ENCODE measurements at regions not wholly inside any gene's neighbourhood (a gene's known extent, or its start where the extent isn't known, plus 50 kb on each side); places are given as distances from the start of the nearest gene placed in this dataset.

DNA sequence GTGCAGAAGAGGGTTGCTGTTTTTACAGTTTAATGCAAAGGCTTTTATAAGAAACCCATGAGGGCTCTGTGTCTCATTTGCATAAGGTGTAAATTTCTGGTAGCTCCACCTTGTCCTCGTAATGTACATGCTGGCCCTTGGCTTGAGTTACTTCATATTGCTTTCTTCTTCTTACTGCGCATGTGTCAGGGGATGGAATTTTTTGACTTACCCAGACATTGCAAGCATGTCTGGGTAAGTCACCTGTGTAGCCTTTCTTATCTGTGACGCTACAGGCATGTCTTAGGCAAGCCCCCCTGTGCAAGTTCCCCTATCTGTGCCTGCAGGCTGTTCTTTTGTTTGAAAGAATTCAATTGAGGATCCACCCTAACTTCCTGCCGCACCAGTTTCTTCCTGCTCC lies 274.2 kb downstream of the ETNK1 start:
- Histone ChIP-seq H3K4ac (ENCODE audit: low read length) (no peak overlapping the region), H2BK120ac (ENCODE audit: low read depth, low read length) (no peak overlapping the region), H2BK5ac (ENCODE audit: low read length) (no peak overlapping the region), H3K9me3 (replicated peaks in 1 of 2; ENCODE audit: control insufficient read depth in 2 of 2, insufficient read depth in 1 of 2, low read depth in 1 of 2, low read length in 2 of 2) (peaks cover 0 to 14% of the 10 kb centered on the region in 2 donors), H3K4me1 (ENCODE audit: control insufficient read depth in 2 of 2, insufficient read depth in 1 of 2, low read depth in 1 of 2, low read length in 2 of 2) (peaks cover 1 to 2% of the 10 kb centered on the region in 2 donors), H4K91ac (ENCODE audit: low read depth, low read length, poor library complexity) (no peak overlapping the region), H3K36me3 (replicated peaks in 1 of 2; ENCODE audit: control insufficient read depth in 2 of 2, insufficient read depth in 2 of 2, low read length in 2 of 2) (no peaks in the 10 kb centered on the region), H4K8ac (ENCODE audit: low read depth, low read length) (no peak overlapping the region), H3K79me1 (ENCODE audit: low read depth, low read length) (no peaks in the 10 kb centered on the region), H2BK15ac (ENCODE audit: low read length) (no peak overlapping the region), H3K27ac (replicated peaks; ENCODE audit: low read length) (no peak overlapping the region), H2BK12ac (ENCODE audit: low read length) (no peak overlapping the region), H3K4me3 (ENCODE audit: low read length in 2 of 2) (no peak overlapping the region), H3K4me2 (ENCODE audit: insufficient read depth, low read length, poor library complexity, severe bottlenecking) (no peak overlapping the region), H3K14ac (ENCODE audit: low read length) (no peak overlapping the region), H2AFZ (ENCODE audit: low read length) (peak overlapping the region; percentile 36), H3K18ac (ENCODE audit: low read length) (no peak overlapping the region), H3K27me3 (ENCODE audit: control insufficient read depth in 3 of 3, insufficient read depth in 3 of 3, low read depth in 1 of 3, low read length in 3 of 3) (no peaks in the 10 kb centered on the region), H3K9ac (ENCODE audit: low read depth, low read length, poor library complexity) (no peak overlapping the region), H2AK5ac (ENCODE audit: low read depth, low read length) (no peak overlapping the region), H3K23ac (ENCODE audit: low read depth, low read length, poor library complexity) (no peak overlapping the region)
- no peak for DNase-seq (ENCODE audit: low spot score)
- no CpG with 5 or more reads among the region's 4 CpGs for WGBS, 2 donors (ENCODE audit: extremely low coverage in 2 of 2, insufficient read length in 2 of 2, insufficient replicate concordance in 1 of 2)

DNA sequence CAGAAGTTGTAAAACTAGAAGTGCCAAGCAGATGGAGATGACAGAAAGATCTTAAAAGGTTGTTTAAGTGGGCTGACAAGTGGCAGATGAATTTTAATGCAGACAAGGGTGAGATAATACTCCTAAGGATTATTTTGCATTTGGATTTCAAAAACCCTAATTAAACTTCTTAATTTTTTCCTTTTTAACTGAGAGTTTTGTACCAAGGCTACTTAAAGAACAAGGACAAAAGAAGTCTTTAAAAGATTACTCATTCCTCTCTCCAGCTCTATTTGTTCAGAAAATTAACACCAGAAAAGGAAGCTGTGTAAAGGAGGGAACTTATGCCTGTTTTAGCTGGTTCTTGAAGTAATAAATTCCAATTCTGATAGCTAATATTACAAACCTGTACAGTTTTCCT lies 275.4 kb downstream of the ETNK1 start:
- no peak overlapping the region for H2BK5ac ChIP-seq (ENCODE audit: low read length)
- H2BK12ac ChIP-seq (ENCODE audit: low read length) = no peak overlapping the region
- H2BK120ac ChIP-seq (ENCODE audit: low read depth, low read length) = no peak overlapping the region
- peak overlapping the region; percentile 24 for H2AFZ ChIP-seq (ENCODE audit: low read length)
- no peak for DNase-seq (ENCODE audit: low spot score)
- H2AK5ac ChIP-seq (ENCODE audit: low read depth, low read length) = no peak overlapping the region
- H3K4me1 ChIP-seq (ENCODE audit: control insufficient read depth in 2 of 2, insufficient read depth in 1 of 2, low read depth in 1 of 2, low read length in 2 of 2) = peaks cover 1 to 2% of the 10 kb centered on the region in 2 donors
- no peak overlapping the region for H3K4me3 ChIP-seq (ENCODE audit: low read length in 2 of 2)
- no peak overlapping the region for H3K4me2 ChIP-seq (ENCODE audit: insufficient read depth, low read length, poor library complexity, severe bottlenecking)
- no peak overlapping the region for H3K4ac ChIP-seq (ENCODE audit: low read length)
- no peak overlapping the region for H3K23ac ChIP-seq (ENCODE audit: low read depth, low read length, poor library complexity)
- H3K27ac ChIP-seq (replicated peaks; ENCODE audit: low read length) = no peak overlapping the region
- H4K8ac ChIP-seq (ENCODE audit: low read depth, low read length) = no peak overlapping the region
- peaks cover 0 to 19% of the 10 kb centered on the region in 2 donors for H3K9me3 ChIP-seq (replicated peaks in 1 of 2; ENCODE audit: control insufficient read depth in 2 of 2, insufficient read depth in 1 of 2, low read depth in 1 of 2, low read length in 2 of 2)
- no peaks in the 10 kb centered on the region for H3K27me3 ChIP-seq (ENCODE audit: control insufficient read depth in 3 of 3, insufficient read depth in 3 of 3, low read depth in 1 of 3, low read length in 3 of 3)
- H3K14ac ChIP-seq (ENCODE audit: low read length) = no peak overlapping the region
- H3K18ac ChIP-seq (ENCODE audit: low read length) = no peak overlapping the region
- no peak overlapping the region for H3K9ac ChIP-seq (ENCODE audit: low read depth, low read length, poor library complexity)
- no peak overlapping the region for H2BK15ac ChIP-seq (ENCODE audit: low read length)
- no peak overlapping the region for H4K91ac ChIP-seq (ENCODE audit: low read depth, low read length, poor library complexity)
- no peaks in the 10 kb centered on the region for H3K79me1 ChIP-seq (ENCODE audit: low read depth, low read length)
- H3K36me3 ChIP-seq (replicated peaks in 1 of 2; ENCODE audit: control insufficient read depth in 2 of 2, insufficient read depth in 2 of 2, low read length in 2 of 2) = no peaks in the 10 kb centered on the region

DNA sequence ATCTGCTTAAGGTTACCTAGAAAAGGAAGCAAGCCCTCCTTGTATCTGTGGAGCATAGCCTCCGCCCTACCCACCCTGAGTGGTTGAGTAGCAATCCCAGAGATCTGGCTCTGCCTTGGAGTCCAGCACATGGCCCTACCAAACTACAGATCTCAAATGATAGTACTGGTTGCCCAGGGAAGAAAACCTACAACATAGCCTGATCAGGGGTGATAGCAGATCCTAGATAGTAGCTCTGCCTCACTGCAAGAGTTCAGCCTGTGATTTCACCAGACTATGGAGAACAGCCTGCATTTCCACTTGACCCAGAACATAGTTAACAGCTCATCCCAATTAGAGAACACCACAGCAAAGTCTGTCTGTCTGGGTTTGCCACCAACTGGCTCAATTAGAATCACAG lies 279.5 kb downstream of the ETNK1 start:
- Histone ChIP-seq H3K36me3 (replicated peaks in 1 of 2; ENCODE audit: control insufficient read depth in 2 of 2, insufficient read depth in 2 of 2, low read length in 2 of 2) (no peaks in the 10 kb centered on the region), H3K4ac (ENCODE audit: low read length) (no peak overlapping the region), H3K4me3 (ENCODE audit: low read length in 2 of 2) (no peak overlapping the region), H2BK12ac (ENCODE audit: low read length) (no peak overlapping the region), H3K9ac (ENCODE audit: low read depth, low read length, poor library complexity) (no peak overlapping the region), H3K18ac (ENCODE audit: low read length) (no peak overlapping the region), H3K27ac (replicated peaks; ENCODE audit: low read length) (no peak overlapping the region), H3K4me1 (ENCODE audit: control insufficient read depth in 2 of 2, insufficient read depth in 1 of 2, low read depth in 1 of 2, low read length in 2 of 2) (peaks cover 1 to 2% of the 10 kb centered on the region in 2 donors), H2AFZ (ENCODE audit: low read length) (no peak overlapping the region), H3K23ac (ENCODE audit: low read depth, low read length, poor library complexity) (no peak overlapping the region), H3K27me3 (ENCODE audit: control insufficient read depth in 3 of 3, insufficient read depth in 3 of 3, low read depth in 1 of 3, low read length in 3 of 3) (no peaks in the 10 kb centered on the region), H2BK5ac (ENCODE audit: low read length) (no peak overlapping the region), H4K91ac (ENCODE audit: low read depth, low read length, poor library complexity) (no peak overlapping the region), H3K14ac (ENCODE audit: low read length) (no peak overlapping the region), H2BK15ac (ENCODE audit: low read length) (no peak overlapping the region), H2BK120ac (ENCODE audit: low read depth, low read length) (no peak overlapping the region), H3K4me2 (ENCODE audit: insufficient read depth, low read length, poor library complexity, severe bottlenecking) (no peak overlapping the region), H3K9me3 (replicated peaks in 1 of 2; ENCODE audit: control insufficient read depth in 2 of 2, insufficient read depth in 1 of 2, low read depth in 1 of 2, low read length in 2 of 2) (peaks cover 0 to 7% of the 10 kb centered on the region in 2 donors), H3K79me1 (ENCODE audit: low read depth, low read length) (no peaks in the 10 kb centered on the region), H2AK5ac (ENCODE audit: low read depth, low read length) (no peak overlapping the region), H4K8ac (ENCODE audit: low read depth, low read length) (no peak overlapping the region)
- no CpG with 5 or more reads among the region's 1 CpG for WGBS, 2 donors (ENCODE audit: extremely low coverage in 2 of 2, insufficient read length in 2 of 2, insufficient replicate concordance in 1 of 2)
- no peak for DNase-seq (ENCODE audit: low spot score)

DNA sequence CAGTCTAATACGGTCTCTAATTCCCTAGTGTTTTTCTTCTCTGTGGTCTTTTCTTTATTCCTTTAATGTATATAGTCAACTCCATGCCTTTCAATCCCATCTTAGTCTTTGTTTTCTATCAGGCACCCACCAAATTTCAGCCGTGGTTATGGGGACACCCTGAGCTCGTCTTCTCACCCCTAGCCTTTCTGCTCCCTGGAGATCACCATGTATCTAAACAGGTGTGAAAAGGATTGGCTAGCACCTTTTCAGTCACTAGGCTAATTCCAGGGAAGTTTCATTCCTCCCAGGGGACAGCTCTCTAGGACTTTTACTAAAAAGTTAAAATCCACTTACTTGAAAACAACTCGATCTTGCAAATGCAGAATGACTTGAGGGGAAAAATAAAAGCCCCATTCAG lies 291.3 kb downstream of the ETNK1 start:
- peak overlapping the region; percentile 75 for H2AFZ ChIP-seq (ENCODE audit: low read length)
- no CpG with 5 or more reads among the region's 4 CpGs for WGBS, 2 donors (ENCODE audit: extremely low coverage in 2 of 2, insufficient read length in 2 of 2, insufficient replicate concordance in 1 of 2)
- no peak overlapping the region for H3K14ac ChIP-seq (ENCODE audit: low read length)
- H3K9ac ChIP-seq (ENCODE audit: low read depth, low read length, poor library complexity) = no peak overlapping the region
- H3K4ac ChIP-seq (ENCODE audit: low read length) = no peak overlapping the region
- peaks cover 2 to 5% of the 10 kb centered on the region in 2 donors for H3K9me3 ChIP-seq (replicated peaks in 1 of 2; ENCODE audit: control insufficient read depth in 2 of 2, insufficient read depth in 1 of 2, low read depth in 1 of 2, low read length in 2 of 2)
- H3K36me3 ChIP-seq (replicated peaks in 1 of 2; ENCODE audit: control insufficient read depth in 2 of 2, insufficient read depth in 2 of 2, low read length in 2 of 2) = no peaks in the 10 kb centered on the region
- H2BK12ac ChIP-seq (ENCODE audit: low read length) = no peak overlapping the region
- H3K23ac ChIP-seq (ENCODE audit: low read depth, low read length, poor library complexity) = no peak overlapping the region
- H2BK120ac ChIP-seq (ENCODE audit: low read depth, low read length) = no peak overlapping the region
- H3K18ac ChIP-seq (ENCODE audit: low read length) = no peak overlapping the region
- no peak overlapping the region for H4K91ac ChIP-seq (ENCODE audit: low read depth, low read length, poor library complexity)
- H3K27ac ChIP-seq (replicated peaks; ENCODE audit: low read length) = peak overlapping the region; percentile 37
- no peak overlapping the region for H3K4me3 ChIP-seq (ENCODE audit: low read length in 2 of 2)
- peaks cover 4 to 7% of the 10 kb centered on the region in 2 donors for H3K4me1 ChIP-seq (ENCODE audit: control insufficient read depth in 2 of 2, insufficient read depth in 1 of 2, low read depth in 1 of 2, low read length in 2 of 2)
- H4K8ac ChIP-seq (ENCODE audit: low read depth, low read length) = no peak overlapping the region
- H3K79me1 ChIP-seq (ENCODE audit: low read depth, low read length) = no peaks in the 10 kb centered on the region
- no peak for DNase-seq (ENCODE audit: low spot score)
- H2AK5ac ChIP-seq (ENCODE audit: low read depth, low read length) = no peak overlapping the region
- no peak overlapping the region for H2BK5ac ChIP-seq (ENCODE audit: low read length)
- no peaks in the 10 kb centered on the region for H3K27me3 ChIP-seq (ENCODE audit: control insufficient read depth in 3 of 3, insufficient read depth in 3 of 3, low read depth in 1 of 3, low read length in 3 of 3)
- no peak overlapping the region for H3K4me2 ChIP-seq (ENCODE audit: insufficient read depth, low read length, poor library complexity, severe bottlenecking)
- H2BK15ac ChIP-seq (ENCODE audit: low read length) = no peak overlapping the region
